ENCODE measurements at regions not wholly inside any gene's neighbourhood (a gene's known extent, or its start where the extent isn't known, plus 50 kb on each side); places are given as distances from the start of the nearest gene placed in this dataset.

GRCh38 chr9:16075696-16076095 lies 522.9 kb downstream of the CCDC171 start:
- no peak for DNase-seq (ENCODE audit: low spot score)
- Mint-ChIP-seq H3K36me3 (ENCODE audit: low read depth, unreplicated experiment) (peaks cover 4% of the 10 kb centered on the region), H3K4me3 (ENCODE audit: unreplicated experiment) (no peak overlapping the region), H3K9me3 (ENCODE audit: unreplicated experiment) (no peaks in the 10 kb centered on the region), H3K27ac (ENCODE audit: unreplicated experiment) (no peak overlapping the region), H3K4me1 (ENCODE audit: unreplicated experiment) (peaks cover 9% of the 10 kb centered on the region), H3K27me3 (ENCODE audit: unreplicated experiment) (peaks cover 2% of the 10 kb centered on the region)
- no peak for TF ChIP-seq CTCF (IDR thresholded peaks at IDR 0.05; ENCODE audit: unreplicated experiment)

DNA sequence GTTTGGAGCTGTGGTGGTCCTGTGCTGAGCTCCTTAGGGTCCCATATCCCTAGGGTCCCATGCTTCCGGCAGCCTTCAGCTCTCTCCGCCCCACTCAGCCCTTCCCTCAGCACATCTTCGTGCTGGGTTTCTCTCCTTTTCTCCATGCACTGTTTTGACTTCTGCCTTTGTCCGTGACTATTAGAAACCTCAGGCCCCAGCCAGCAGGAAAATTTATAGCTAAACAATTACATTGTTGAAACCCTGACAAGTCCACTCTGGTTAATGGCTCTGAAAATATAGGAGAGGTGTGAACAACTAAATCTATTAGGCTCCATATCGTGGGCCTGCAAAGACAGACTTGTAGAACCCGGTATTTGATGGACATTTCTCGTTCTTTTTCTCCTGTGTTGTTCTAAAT lies 523.7 kb downstream of the CCDC171 start:
- Mint-ChIP-seq H3K9me3 (ENCODE audit: unreplicated experiment) (no peaks in the 10 kb centered on the region), H3K4me3 (ENCODE audit: unreplicated experiment) (no peak overlapping the region), H3K4me1 (ENCODE audit: unreplicated experiment) (peaks cover 9% of the 10 kb centered on the region), H3K27me3 (ENCODE audit: unreplicated experiment) (peaks cover 2% of the 10 kb centered on the region), H3K36me3 (ENCODE audit: low read depth, unreplicated experiment) (peaks cover under 1% of the 10 kb centered on the region), H3K27ac (ENCODE audit: unreplicated experiment) (no peak overlapping the region)
- no peak for DNase-seq (ENCODE audit: low spot score)
- no peak for TF ChIP-seq CTCF (IDR thresholded peaks at IDR 0.05; ENCODE audit: unreplicated experiment)

DNA sequence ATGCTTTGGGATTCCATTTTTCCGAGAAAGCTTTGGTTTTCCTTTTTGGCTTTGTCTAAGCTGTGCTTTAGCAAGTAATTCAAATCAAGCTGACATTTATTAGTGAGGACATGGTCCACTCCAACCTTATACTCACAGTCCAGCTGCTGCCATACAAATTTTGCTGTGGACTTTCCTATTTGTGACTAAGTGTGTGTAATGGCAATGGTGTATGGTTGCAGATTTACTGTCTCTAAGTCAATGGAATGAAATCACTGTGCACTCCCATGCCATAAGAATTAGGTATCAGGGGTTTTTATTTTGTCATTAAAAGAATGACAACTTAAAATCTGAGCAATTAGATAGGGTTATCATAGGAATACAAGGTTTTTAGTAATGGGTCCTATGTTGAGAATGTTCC lies 530.0 kb downstream of the CCDC171 start:
- no peak for TF ChIP-seq CTCF (IDR thresholded peaks at IDR 0.05; ENCODE audit: unreplicated experiment)
- no peaks in the 10 kb centered on the region for H3K4me1 Mint-ChIP-seq (ENCODE audit: unreplicated experiment)
- H3K4me3 Mint-ChIP-seq (ENCODE audit: unreplicated experiment): no peak overlapping the region
- H3K27me3 Mint-ChIP-seq (ENCODE audit: unreplicated experiment): peaks cover 4% of the 10 kb centered on the region
- no peaks in the 10 kb centered on the region for H3K36me3 Mint-ChIP-seq (ENCODE audit: low read depth, unreplicated experiment)
- no peaks in the 10 kb centered on the region for H3K9me3 Mint-ChIP-seq (ENCODE audit: unreplicated experiment)
- DNase-seq (ENCODE audit: low spot score): no peak
- no peak overlapping the region for H3K27ac Mint-ChIP-seq (ENCODE audit: unreplicated experiment)

DNA sequence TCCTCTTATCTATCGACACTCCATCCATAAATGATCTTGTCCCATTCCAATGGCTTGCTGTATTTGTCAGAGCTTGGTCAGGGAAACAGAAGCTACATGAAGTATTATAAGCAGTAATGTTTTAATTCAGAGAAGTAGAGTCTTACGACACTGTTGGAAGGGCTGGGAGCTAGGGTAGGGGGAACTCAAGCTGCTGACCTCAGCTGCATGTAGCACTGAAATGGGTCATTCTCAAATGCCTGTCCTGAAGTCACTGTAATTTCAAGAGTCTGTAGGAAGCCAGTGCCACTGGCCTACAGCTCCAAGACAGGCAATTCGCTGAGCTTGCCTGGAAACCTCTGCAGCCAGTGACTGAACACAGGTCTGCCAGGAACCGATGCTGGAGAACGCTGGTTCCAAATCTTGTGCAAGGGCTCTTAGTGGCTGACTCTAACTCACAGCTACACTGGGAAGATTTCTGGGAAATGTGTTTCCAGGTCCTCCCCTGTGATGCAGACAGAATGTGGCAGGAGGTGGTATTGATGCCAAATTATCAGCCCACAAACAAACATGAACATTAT lies 532.4 kb downstream of the CCDC171 start:
- H3K4me1 Mint-ChIP-seq (ENCODE audit: unreplicated experiment): no peaks in the 10 kb centered on the region
- no peak overlapping the region for H3K4me3 Mint-ChIP-seq (ENCODE audit: unreplicated experiment)
- peaks cover 4% of the 10 kb centered on the region for H3K27me3 Mint-ChIP-seq (ENCODE audit: unreplicated experiment)
- H3K9me3 Mint-ChIP-seq (ENCODE audit: unreplicated experiment): no peaks in the 10 kb centered on the region
- TF ChIP-seq CTCF (IDR thresholded peaks at IDR 0.05; ENCODE audit: unreplicated experiment): no peak
- H3K36me3 Mint-ChIP-seq (ENCODE audit: low read depth, unreplicated experiment): no peaks in the 10 kb centered on the region
- H3K27ac Mint-ChIP-seq (ENCODE audit: unreplicated experiment): no peak overlapping the region
- no peak for DNase-seq (ENCODE audit: low spot score)

- Mint-ChIP-seq H3K36me3 (ENCODE audit: low read depth, unreplicated experiment) (peaks cover 4% of the 10 kb centered on the region), H3K27me3 (ENCODE audit: unreplicated experiment) (peaks cover 5% of the 10 kb centered on the region), H3K27ac (ENCODE audit: unreplicated experiment) (no peak overlapping the region), H3K4me1 (ENCODE audit: unreplicated experiment) (peaks cover 3% of the 10 kb centered on the region), H3K4me3 (ENCODE audit: unreplicated experiment) (no peak overlapping the region), H3K9me3 (ENCODE audit: unreplicated experiment) (peaks cover 4% of the 10 kb centered on the region)
- no peak for TF ChIP-seq CTCF (IDR thresholded peaks at IDR 0.05; ENCODE audit: unreplicated experiment)
- no peak for DNase-seq (ENCODE audit: low spot score)
Measured at GRCh38 chr9:16090907-16091629, 538.2 kb downstream of the CCDC171 start.

Measured in endothelial cell (in vitro differentiated cells).